HG03066 (cell line): ENCODE measurements at regions not wholly inside any gene's neighbourhood (a gene's known extent, or its start where the extent isn't known, plus 50 kb on each side); places are given as distances from the start of the nearest gene placed in this dataset.
A peak's percentile ranks its signal among the peaks of the same experiment; 100 is the strongest.

Experiments
- ATAC-seq: cut with Tn5 transposase; IDR thresholded peaks from one replicate; pipeline ENCODE4 v1.9.1; 2021; ENCODE audit warnings: low read depth; ENCODE audit not compliant: unreplicated experiment

DNA sequence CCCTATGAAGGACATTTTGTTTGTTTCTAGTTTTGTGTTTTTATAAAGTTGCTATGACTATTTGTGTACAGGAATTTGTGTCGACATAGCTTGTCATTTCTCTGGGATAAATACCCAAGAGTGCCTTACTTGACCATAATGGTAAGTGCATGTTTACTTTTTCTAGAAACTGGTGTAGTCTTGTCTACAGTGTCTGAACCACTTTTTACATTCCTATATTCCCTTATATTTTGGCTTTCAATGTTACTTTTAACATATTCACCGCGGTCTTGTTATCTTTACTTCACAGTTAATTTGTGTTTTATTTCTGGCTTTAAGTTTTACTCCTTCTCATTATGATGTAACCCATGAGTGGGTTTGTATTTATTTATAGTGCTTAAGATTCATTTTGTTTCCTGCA is 444.4 kb upstream of the RGS17 start:
- ATAC-seq: no peak

- no peak for ATAC-seq
These were observed 443.1 kb upstream of the RGS17 start for GRCh38 chr6:153574231-153574630.

DNA sequence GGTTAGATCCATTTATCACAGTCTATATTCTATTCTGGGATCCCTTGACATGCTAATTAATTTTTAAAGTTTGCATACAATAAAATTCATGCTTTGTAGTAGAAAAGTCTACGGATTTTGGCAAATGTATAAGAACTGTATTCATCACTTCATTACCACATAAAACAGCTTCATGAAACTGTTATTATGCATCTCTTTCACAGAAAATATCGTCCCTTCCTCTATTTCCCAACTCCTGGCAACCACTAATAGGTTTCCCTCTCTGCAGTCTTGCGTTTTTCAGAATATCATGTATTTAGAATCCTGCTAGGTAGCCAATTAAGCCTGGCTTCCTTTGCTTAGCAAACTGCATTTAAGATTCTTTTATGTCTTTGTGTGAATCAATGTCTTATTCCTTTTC is 441.3 kb upstream of the RGS17 start:
- no peak for ATAC-seq

DNA sequence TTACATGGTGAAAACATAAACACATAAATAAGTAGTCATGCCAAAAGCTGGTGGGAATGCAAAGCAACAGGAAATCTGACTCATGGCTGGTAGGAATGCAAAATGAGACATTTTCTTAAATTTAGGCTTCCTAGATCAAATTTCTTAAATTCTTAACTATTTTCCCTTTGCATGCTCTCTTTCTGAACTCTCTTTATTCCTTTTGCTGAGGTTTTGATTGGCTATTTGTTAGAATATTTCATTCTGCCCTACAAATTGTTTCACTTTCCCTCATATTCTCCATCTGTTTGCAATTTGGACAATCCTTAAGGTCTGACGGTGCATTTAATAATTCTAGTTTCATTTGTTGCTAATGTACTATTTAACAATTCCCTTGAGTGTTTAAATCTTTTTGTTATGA is 437.5 kb upstream of the RGS17 start:
- no peak for ATAC-seq

- no peak for ATAC-seq
These were observed 433.7 kb upstream of the RGS17 start for GRCh38 chr6:153564803-153565202.

DNA sequence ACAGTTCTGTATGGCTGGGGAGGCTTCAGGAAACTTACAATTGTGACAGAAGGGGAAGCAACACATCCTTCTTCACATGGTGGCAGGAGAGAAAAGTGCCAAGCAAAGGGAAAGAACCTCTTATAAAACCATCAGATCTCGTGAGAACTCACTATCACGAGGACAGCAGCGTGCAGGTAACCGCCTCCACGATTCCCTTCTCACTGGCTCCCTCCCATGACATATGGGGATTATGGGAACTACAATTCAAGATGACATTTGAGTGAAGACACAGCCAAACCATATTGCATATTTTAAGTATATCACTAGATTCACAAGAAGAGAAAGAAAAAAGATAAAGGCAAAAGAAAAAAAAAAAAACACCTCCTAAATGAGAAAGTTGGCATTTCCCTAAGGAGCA is 431.9 kb upstream of the RGS17 start:
- no peak for ATAC-seq

DNA sequence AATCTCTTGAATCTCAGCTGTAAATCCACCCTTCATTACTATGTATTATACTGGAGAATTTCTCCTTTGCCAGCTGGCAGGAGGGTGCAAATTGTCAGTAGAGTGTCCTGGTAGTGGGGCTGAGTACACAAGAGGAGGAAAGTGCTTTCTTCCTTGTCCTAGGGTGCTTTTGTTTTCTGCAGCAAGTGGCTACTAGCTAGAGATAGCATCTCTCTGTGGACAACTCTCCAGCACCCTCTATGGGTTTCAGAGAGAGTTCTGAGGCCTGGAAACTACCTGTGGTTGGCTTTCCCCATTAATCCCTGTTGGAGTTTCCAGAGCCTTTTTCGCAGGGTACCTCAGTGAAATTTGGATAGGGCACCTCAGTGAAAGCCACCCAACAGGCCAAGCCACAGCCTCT is 422.5 kb upstream of the RGS17 start:
- no peak for ATAC-seq

- ATAC-seq: no peak
These were observed 408.5 kb upstream of the RGS17 start for GRCh38 chr6:153539602-153540001.

GRCh38 chr6:153538491-153538890 is 407.4 kb upstream of the RGS17 start:
- ATAC-seq: no peak

DNA sequence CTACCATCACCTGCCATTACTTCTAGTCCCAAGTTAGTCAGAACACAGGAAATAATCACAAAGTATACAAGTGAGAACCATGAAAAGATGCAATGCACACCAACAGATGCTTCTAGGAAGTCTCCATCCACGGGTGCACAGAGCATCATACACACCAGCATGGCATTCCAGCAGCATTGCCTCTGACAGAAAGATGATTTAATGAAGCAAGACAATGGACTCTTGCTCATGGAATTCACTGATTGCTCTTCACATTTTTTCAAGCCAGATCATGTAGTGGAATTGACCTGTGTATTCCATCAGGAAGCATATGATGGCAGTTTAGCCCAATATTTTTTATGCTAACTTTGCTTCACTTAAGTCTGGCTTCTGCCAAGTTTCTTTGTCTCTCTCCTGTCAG is 406.3 kb upstream of the RGS17 start:
- no peak for ATAC-seq

- no peak for ATAC-seq
These were observed 395.4 kb upstream of the RGS17 start for GRCh38 chr6:153526479-153526878.

- no peak for ATAC-seq
These were observed 394.9 kb upstream of the RGS17 start for GRCh38 chr6:153525998-153526397.

- no peak for ATAC-seq
These were observed 392.3 kb upstream of the RGS17 start for GRCh38 chr6:153523390-153523789.

DNA sequence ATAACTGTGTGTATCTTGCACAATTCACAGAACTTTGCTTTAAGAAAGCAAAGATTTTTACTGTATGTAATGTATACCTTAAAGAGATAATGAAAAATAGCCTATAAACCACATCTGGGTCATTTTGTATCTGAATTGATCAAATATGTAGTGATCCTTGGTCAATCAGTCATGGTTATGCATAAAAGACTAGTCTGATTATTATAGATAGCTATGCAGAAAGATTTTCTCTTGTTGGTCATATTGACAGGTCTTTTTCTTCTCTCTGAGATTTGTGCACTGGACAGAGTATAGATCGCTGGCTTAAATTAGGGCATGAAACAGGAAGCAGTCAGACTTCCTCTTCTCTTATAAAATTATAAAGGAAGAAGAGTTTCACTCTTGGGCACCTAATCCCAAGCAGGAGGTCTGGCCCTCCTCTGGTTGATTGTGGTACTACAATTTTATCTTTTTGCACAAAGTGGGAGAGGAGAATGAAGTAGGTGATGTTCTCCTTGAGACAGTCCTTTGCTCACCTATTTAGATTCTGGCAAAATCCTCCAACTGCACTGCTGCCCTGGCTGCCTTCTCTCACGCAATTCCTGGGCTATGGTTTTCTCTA is 380.9 kb upstream of the RGS17 start:
- peak; percentile 82 for ATAC-seq

DNA sequence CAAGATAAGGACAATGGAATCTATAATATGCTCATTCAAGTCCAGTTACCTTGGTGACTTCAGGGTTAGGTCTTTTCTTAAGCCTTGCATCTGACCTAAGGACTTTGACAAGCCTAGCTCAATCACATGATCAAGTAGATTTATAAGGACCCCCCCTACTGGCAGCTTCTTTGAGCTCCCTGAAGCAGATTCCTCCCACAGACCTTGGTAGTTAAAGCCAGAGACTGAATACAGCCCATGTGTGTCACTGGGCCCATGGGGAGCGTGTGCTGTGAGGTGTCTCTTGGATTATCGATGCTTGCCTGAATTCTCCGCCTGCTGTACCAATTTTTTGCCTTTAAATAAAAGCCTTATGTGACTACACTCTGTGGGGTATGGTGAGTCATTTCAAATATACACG is 372.7 kb upstream of the RGS17 start:
- ATAC-seq: no peak

- no peak for ATAC-seq
These were observed 362.4 kb upstream of the RGS17 start for GRCh38 chr6:153493501-153493900.

- no peak for ATAC-seq
These were observed 358.4 kb upstream of the RGS17 start for GRCh38 chr6:153489479-153489878.

- ATAC-seq: no peak
These were observed 357.2 kb upstream of the RGS17 start for GRCh38 chr6:153488267-153488666.

DNA sequence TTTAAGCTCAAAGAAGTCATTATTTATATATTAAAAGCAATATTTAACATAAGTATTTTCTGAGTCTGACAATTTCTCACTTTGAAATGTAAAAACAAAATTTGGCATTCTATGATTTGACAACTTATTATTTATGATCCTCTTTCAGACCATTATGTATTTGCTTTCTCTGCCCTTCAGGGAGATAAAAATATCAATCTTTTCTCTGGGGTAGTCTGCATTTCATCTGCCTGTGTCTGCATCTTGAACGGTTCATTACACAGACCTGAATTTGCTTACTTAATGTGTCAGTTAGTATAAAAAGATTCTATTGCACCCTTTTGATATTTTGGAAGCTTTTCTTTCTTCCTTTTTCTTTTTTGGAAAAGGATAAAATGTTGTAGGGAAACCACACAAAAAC is 354.0 kb upstream of the RGS17 start:
- ATAC-seq: no peak

DNA sequence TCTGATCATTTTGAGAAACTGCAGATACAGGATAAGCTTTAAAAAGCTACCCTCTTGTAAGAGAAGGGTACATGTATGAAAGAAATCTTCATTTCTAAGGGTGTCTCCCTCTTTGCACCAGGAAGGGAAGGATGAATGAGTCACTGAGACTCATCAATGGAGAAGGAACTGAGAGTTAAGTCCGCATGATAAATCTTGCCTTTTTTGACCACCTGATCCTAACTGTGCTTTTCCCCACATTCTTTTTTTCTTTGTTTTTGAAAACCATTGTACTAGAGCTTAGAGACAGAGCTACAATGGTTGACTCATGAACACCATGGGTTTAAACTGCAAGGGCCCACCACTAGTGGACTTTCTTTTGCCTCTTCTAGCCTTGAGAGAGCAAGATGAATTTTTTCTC is 353.0 kb upstream of the RGS17 start:
- no peak for ATAC-seq

GRCh38 chr6:153476243-153476642 is 345.2 kb upstream of the RGS17 start:
- no peak for ATAC-seq

DNA sequence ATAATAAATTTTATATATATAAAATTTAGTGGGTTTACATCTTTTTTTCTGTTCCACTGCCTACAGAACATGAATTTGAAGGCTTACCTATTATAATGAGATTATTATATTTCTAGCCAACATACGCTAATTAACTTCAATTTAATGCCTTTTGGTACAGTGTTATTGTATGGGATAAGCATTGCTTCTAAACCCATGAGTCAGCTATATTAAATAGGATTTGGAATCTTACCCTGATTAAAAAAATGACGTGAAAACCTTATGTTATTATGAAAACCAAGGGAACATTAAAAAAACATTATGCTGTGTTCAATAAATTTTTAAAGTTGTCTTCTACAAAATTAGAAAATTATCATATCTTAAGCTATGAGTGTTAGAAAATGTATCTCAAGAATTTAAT is 334.0 kb upstream of the RGS17 start:
- ATAC-seq: no peak

GRCh38 chr6:153449279-153449678 is 318.2 kb upstream of the RGS17 start:
- no peak for ATAC-seq
